Smooth muscle cell (in vitro differentiated cells): ENCODE measurements at regions not wholly inside any gene's neighbourhood (a gene's known extent, or its start where the extent isn't known, plus 50 kb on each side); places are given as distances from the start of the nearest gene placed in this dataset. TPM values are rescaled to one million over a fixed set of nuclear protein-coding genes. Genes with fewer than 3 reads are reported as not detected.

ENCODE experiments used
- small RNA-seq: library from RNA; depleted of rRNA; stranded (forward); fragments of <200 nt; gene quantifications from one replicate; pipeline ENCODE3, GENCODE V24; 2014

Small RNA genes lying in the stretch of these regions (small RNA-seq; reads per million reads assigned to genes)
- gene RNU6-954P (not detected), gene ZNF114P1 (not detected)
